ENCODE measurements at regions not wholly inside any gene's neighbourhood (a gene's known extent, or its start where the extent isn't known, plus 50 kb on each side); places are given as distances from the start of the nearest gene placed in this dataset.

DNA sequence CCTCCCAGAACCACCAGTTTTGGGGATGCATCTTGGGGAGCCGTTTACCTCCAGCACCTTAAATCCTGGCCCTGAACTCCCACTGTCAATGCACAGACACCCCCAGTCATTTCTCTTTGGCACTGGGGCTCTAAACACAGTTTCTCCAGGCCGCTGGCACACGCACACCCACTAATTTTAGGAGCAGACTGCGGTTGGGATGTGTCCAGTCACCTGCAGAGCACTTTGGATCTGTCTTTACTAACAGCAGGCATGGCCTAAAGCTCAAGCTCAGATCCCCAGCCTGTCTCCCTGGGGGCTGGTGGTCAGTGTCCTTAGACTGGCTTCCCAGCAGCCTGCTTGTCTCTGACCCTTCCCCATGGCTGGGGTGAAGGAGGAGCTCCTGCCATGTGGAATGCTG, 49.9 kb downstream of the SYNE3 start:
- H3K36me3 Mint-ChIP-seq (ENCODE audit: low read depth): peaks cover 57% of the 10 kb centered on the region
- DNase-seq: no peak
- no peak overlapping the region for H3K4me3 Mint-ChIP-seq
- no peaks in the 10 kb centered on the region for H3K9me3 Mint-ChIP-seq
- H3K27ac Mint-ChIP-seq: no peak overlapping the region
- peaks cover 41% of the 10 kb centered on the region for H3K4me1 Mint-ChIP-seq
- H3K27me3 Mint-ChIP-seq: no peaks in the 10 kb centered on the region
- intact Hi-C loops (cut with micrococcal nuclease): no loop called here

DNA sequence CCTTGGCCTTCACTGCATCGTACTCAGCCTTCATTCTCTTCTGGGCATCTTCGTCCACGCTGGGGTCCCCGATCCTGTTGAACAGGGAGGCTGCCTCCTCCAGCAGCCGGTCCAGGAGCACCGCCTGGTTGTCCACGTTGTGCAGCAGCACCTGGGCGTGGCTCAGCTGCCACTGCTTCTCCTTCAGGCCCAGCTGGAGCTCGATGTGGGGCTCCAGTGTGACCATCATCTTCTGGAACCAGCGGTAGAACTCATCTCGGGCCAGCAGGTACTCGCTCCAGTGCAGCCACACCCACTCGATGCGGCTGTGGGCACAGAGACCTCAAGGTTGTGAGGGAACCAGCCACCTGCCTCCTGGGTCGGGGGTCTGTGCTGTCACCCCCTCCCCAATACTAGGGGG, 50.5 kb downstream of the SYNE3 start:
- Mint-ChIP-seq H3K4me1 (peaks cover 42% of the 10 kb centered on the region), H3K36me3 (ENCODE audit: low read depth) (peaks cover 55% of the 10 kb centered on the region)

DNA sequence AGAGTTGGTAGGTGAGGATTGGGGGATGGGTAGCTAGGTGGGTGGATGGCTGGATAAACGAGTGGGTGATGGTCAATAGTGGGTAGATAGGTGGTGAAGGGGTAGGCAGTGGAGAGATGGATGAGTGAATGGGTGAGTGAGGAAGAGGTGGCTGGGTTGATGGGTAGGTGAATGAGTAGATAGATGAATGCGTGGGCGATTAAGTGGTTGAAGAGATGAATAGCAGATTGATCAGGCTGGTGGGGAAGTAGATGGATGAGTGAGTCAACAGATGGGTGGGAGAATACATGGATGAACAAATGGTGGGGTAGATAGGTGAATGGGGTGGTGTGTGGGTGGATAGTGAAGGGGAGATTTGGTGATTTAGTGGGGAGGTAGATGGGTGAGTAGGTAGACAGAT, 51.1 kb downstream of the SYNE3 start:
- Mint-ChIP-seq H3K4me1 (peaks cover 42% of the 10 kb centered on the region), H3K27me3 (no peaks in the 10 kb centered on the region), H3K27ac (peak overlapping the region; percentile 54), H3K9me3 (no peaks in the 10 kb centered on the region), H3K4me3 (no peak overlapping the region), H3K36me3 (ENCODE audit: low read depth) (peaks cover 59% of the 10 kb centered on the region)
- no peak for DNase-seq
- intact Hi-C loops (cut with micrococcal nuclease): no loop called here

More for the DNA sequence above, 50.5 kb downstream of the SYNE3 start:
- DNase-seq: no peak
- intact Hi-C loops (cut with micrococcal nuclease): no loop called here
- H3K27ac Mint-ChIP-seq: peak overlapping the region; percentile 25
- H3K9me3 Mint-ChIP-seq: no peaks in the 10 kb centered on the region
- no peak overlapping the region for H3K4me3 Mint-ChIP-seq
- no peaks in the 10 kb centered on the region for H3K27me3 Mint-ChIP-seq

DNA sequence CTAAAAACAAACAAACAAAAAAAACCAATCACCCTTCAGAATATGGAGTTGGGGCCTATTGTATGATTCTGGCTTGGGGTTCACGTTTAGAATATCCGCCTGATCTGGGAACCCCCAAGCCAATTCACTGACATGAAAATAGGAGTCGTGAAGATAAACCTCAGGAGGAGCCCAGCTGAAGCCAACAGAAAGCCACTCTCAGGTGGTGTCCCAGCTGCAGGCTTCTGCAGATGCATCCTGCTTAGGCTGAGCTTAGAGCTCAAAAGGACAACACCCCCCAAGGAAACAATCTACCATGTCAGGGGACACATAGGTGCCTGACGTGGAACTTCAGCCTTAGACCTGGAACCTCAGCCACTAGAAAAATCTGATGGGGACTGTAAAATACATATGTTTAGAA, 51.9 kb downstream of the SYNE3 start:
- Mint-ChIP-seq H3K27me3 (no peaks in the 10 kb centered on the region), H3K9me3 (no peaks in the 10 kb centered on the region), H3K36me3 (ENCODE audit: low read depth) (peaks cover 57% of the 10 kb centered on the region), H3K4me1 (peaks cover 37% of the 10 kb centered on the region), H3K27ac (peak overlapping the region; percentile 54), H3K4me3 (no peak overlapping the region)
- intact Hi-C loops (cut with micrococcal nuclease): loop anchor here (5.0 kb wide), 1 partner anchor 68 kb away; no protein-coding TSS in a partner anchor
- peak; percentile 59 for DNase-seq

DNA sequence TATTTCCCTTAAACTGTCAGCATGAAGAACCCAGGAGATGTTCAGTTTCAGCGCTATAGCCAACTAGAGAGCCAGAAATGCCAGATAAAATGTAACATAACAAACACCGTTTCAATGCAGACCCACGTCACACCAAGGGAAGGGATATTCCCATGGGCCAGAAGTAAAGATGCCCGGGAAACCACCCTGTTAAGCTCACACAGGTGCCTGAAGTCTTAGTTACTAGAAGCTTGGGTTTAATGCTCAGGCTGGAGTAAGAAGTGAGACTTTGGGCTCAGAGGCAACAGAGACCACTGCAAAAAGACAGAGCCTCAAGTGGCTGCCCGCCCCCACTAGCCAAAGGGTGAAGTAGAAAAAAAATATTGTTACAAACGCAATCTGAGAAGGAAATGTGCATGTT, 52.3 kb downstream of the SYNE3 start:
- Mint-ChIP-seq H3K4me1 (peaks cover 37% of the 10 kb centered on the region), H3K36me3 (ENCODE audit: low read depth) (peaks cover 60% of the 10 kb centered on the region), H3K9me3 (no peaks in the 10 kb centered on the region), H3K27me3 (no peaks in the 10 kb centered on the region), H3K27ac (peak overlapping the region; percentile 87), H3K4me3 (no peak overlapping the region)
- intact Hi-C loops (cut with micrococcal nuclease): loop anchor here (5.0 kb wide), 1 partner anchor 68 kb away; no protein-coding TSS in a partner anchor
- no peak for DNase-seq

DNA sequence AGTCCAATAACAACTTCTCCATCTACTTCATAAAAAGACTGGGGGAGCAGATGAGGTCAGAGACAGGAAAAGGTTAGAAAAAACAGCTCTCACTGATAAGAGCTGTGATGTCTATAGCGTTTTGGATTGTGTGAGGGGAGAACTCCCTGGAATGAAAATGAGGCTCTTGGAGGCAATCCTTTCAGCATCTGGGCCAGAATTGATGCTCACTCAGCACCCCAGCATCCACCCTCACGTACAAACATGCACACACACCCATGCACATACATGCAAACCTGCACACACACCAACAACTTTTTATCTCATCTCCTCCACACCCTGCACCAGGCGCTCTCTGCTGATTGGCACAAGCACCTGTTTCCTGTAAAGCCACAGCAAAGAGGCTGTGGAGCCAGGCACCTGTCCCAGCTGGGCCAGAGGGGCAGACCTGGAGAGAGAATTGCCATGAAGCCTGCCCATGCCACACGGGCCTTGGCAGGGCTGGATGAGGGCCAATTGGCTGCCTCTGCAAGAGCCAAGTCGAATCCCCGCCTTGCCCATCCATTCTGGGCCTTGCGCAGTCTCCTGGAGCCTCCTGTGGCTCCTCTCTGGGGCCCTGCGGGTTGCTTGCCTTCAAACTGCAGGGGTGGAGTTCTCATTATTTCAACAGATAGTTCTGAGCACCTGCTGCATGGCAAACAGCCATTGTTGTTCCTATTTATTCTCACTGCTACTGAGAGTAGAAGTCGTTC, 53.1 kb downstream of the SYNE3 start:
- intact Hi-C loops (cut with micrococcal nuclease): loop anchor here (5.0 kb wide), 1 partner anchor 69 kb away; no protein-coding TSS in a partner anchor
- H3K4me1 Mint-ChIP-seq: peaks cover 34% of the 10 kb centered on the region
- no peaks in the 10 kb centered on the region for H3K9me3 Mint-ChIP-seq
- H3K27me3 Mint-ChIP-seq: no peaks in the 10 kb centered on the region
- DNase-seq: peak; percentile 69
- H3K36me3 Mint-ChIP-seq (ENCODE audit: low read depth): peaks cover 59% of the 10 kb centered on the region
- H3K4me3 Mint-ChIP-seq: peak overlapping the region; percentile 17
- H3K27ac Mint-ChIP-seq: peak overlapping the region; percentile 87

DNA sequence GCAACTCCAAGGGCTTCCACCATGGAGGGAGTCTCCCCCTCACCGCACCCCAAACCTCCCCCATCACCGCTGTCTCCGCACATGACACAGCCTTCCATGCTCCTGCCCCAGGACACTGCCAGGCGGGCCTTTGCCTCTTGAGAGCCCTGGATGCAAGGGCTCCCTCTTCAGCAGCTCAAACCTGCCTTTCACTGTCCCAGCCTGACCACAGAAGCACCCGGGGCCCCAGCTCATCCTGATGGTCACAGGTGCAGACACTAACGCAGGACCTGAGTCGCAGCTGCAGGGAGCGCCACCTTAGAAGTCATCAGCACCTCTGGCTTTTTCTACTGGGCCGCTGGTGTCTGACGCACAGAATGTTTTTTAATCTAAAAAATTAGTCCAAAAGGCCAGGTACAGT, 54.0 kb downstream of the SYNE3 start:
- DNase-seq: no peak
- no peak overlapping the region for H3K4me3 Mint-ChIP-seq
- H3K9me3 Mint-ChIP-seq: no peaks in the 10 kb centered on the region
- intact Hi-C loops (cut with micrococcal nuclease): loop anchor here (5.0 kb wide), 1 partner anchor 70 kb away; no protein-coding TSS in a partner anchor
- H3K4me1 Mint-ChIP-seq: peaks cover 34% of the 10 kb centered on the region
- peaks cover 56% of the 10 kb centered on the region for H3K36me3 Mint-ChIP-seq (ENCODE audit: low read depth)
- H3K27me3 Mint-ChIP-seq: no peaks in the 10 kb centered on the region
- no peak overlapping the region for H3K27ac Mint-ChIP-seq

DNA sequence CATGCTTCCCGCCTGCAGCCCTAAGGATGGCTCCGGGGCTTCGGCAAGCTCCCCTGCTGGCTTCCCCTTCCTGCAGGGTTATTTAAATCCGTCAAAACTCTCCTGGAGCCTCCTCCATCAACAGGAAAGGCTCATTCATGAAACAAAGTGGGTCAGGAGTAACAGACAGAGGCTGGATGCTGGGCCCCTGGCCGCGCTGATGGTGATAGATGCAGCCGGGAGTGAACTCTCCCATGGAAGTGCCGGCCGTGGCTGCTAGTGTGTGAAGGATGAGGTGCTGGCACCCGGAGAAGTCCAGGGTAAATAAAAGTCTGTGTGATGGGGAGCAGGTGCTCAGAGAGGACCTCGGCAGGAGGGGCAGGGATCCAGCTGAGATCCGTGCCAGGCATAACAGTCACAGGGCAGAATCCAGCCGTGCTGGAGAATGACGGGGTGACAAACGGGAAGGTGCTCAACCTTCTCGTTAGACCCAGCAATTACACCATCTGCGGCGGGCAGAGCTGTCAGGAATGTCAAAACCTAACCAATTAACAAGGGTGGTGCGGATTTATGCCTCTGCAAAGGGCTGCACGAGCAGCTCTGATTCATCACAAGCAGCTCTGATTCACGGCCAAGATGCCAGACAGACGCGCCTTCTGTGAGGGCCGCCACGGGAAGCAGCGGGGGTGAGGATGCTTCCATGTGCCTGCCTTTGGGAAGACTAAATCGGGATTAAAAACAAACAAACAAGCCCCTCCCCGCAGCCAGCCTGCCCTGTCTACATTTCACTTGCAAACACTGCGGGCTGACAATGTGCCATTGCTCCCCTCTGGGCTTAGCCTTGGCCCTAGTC, 55.6 kb downstream of the SYNE3 start:
- DNase-seq: no peak
- Mint-ChIP-seq H3K4me1 (peaks cover 34% of the 10 kb centered on the region), H3K27me3 (no peaks in the 10 kb centered on the region), H3K9me3 (no peaks in the 10 kb centered on the region), H3K27ac (no peak overlapping the region), H3K36me3 (ENCODE audit: low read depth) (peaks cover 52% of the 10 kb centered on the region), H3K4me3 (no peak overlapping the region)
- intact Hi-C loops (cut with micrococcal nuclease): loop anchor here (5.0 kb wide), 1 partner anchor 71 kb away; no protein-coding TSS in a partner anchor

DNA sequence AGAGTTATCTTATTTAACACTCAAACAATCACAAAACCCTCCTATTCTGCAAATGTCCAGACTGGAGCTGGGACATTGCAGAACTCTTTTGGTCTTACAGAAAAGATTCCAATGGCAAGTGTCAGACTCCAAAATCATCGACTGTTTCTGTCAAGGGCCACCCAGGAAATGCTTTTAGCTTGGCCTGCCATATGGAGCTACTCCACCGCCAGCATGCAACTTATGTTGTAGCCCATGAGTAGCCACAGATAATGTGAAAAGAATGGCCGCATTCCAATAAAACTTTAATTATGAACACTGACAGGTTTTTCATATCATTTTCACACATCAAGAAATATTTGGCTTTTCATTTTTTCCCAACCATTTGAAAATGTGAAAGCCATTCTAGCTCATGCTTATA, 57.5 kb downstream of the SYNE3 start:
- peaks cover 16% of the 10 kb centered on the region for H3K4me1 Mint-ChIP-seq
- intact Hi-C loops (cut with micrococcal nuclease): loop anchor here (5.0 kb wide), 1 partner anchor 33 kb away; no protein-coding TSS in a partner anchor
- H3K9me3 Mint-ChIP-seq: no peaks in the 10 kb centered on the region
- H3K36me3 Mint-ChIP-seq (ENCODE audit: low read depth): peaks cover 49% of the 10 kb centered on the region
- H3K27me3 Mint-ChIP-seq: no peaks in the 10 kb centered on the region
- no peak overlapping the region for H3K27ac Mint-ChIP-seq
- H3K4me3 Mint-ChIP-seq: no peak overlapping the region
- DNase-seq: no peak

DNA sequence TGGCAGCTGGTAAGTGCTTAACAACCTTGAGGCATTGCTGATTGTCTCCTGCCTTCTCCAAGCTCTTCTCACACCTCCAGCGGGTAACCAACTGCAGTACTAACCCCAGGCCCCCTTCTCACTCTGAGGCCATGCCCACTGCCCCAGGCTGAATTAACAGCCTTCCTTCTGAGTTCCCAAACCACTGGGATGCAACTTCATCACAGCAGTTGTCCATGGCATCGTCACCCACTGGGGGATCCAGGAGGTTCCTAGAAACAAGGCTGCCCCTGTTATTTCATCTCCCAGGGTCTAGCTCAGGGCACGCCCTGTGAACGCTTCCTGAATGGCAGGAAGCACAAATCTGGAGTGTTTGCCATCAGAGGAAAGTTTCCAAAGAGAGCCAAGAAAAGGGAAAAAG, 58.0 kb downstream of the SYNE3 start:
- DNase-seq: no peak
- intact Hi-C loops (cut with micrococcal nuclease): loop anchor here (5.0 kb wide), 1 partner anchor 34 kb away; no protein-coding TSS in a partner anchor
- peaks cover 11% of the 10 kb centered on the region for H3K4me1 Mint-ChIP-seq
- no peaks in the 10 kb centered on the region for H3K27me3 Mint-ChIP-seq
- no peak overlapping the region for H3K27ac Mint-ChIP-seq
- H3K9me3 Mint-ChIP-seq: no peaks in the 10 kb centered on the region
- H3K36me3 Mint-ChIP-seq (ENCODE audit: low read depth): peaks cover 47% of the 10 kb centered on the region
- H3K4me3 Mint-ChIP-seq: no peak overlapping the region

DNA sequence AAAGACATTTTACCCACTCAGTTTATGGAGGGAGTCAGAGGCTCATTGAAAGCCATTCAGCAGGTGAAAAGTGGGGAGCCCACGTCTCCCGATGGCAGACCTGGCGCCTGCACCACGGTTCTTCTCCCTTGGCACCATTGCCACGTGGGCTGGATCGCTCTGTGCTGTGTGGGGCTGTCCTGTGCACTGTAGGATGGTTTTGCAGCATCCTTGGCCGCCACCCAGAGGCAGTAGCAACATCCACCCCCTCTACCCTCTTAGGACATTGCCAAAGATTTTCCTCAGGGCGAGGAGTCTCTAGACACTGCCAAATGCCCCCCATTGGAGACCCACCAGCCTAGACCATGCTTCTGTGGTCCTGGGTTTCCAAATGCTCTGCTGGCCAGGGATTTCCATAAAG, 60.2 kb downstream of the SYNE3 start:
- intact Hi-C loops (cut with micrococcal nuclease): loop anchor here (5.0 kb wide), 1 partner anchor 36 kb away; no protein-coding TSS in a partner anchor
- DNase-seq: no peak
- Mint-ChIP-seq H3K4me1 (no peaks in the 10 kb centered on the region), H3K4me3 (no peak overlapping the region), H3K36me3 (ENCODE audit: low read depth) (peaks cover 46% of the 10 kb centered on the region), H3K9me3 (no peaks in the 10 kb centered on the region), H3K27me3 (no peaks in the 10 kb centered on the region), H3K27ac (no peak overlapping the region)

DNA sequence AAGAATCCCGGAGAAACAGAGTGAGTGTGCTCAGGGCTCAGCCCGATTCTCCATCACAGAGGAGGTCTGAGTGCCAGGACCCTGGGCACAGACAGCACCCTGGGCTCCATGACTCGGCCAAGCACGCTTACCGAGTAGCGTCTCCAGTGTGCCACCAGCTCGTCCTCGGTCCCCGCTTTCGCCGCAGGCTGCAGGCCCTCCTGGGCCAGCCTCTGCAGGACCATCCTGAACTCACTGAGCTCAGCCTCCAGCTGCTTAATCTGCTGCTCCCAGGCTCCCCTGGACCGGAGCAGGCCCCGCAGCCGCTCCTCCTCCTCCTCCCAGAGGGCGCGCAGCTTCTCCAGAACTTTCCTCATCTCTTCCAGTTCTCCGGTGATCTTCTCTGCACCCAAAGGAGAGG, 61.2 kb downstream of the SYNE3 start:
- DNase-seq: no peak
- intact Hi-C loops (cut with micrococcal nuclease): loop anchor here (5.0 kb wide), 1 partner anchor 37 kb away; no protein-coding TSS in a partner anchor
- Mint-ChIP-seq H3K9me3 (no peaks in the 10 kb centered on the region), H3K4me1 (no peaks in the 10 kb centered on the region), H3K27ac (no peak overlapping the region), H3K4me3 (no peak overlapping the region), H3K27me3 (no peaks in the 10 kb centered on the region), H3K36me3 (ENCODE audit: low read depth) (peaks cover 46% of the 10 kb centered on the region)

DNA sequence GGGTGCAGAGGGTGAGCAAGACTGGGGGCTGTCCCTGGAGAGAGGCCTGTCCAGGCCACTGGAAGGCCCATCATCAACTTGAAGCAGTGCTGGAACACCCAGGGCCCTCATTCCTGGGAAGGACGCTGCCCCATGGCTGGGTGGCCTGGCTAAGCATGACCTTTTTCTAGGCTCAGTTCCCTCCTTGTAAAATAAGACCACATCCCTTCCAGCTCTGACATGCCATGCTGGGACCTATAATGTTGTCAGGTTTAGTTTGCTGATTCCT, 62.8 kb downstream of the SYNE3 start:
- H3K4me1 Mint-ChIP-seq: no peaks in the 10 kb centered on the region
- H3K27me3 Mint-ChIP-seq: no peaks in the 10 kb centered on the region
- peaks cover 46% of the 10 kb centered on the region for H3K36me3 Mint-ChIP-seq (ENCODE audit: low read depth)
- no peak overlapping the region for H3K4me3 Mint-ChIP-seq
- DNase-seq: no peak
- intact Hi-C loops (cut with micrococcal nuclease): no loop called here
- H3K9me3 Mint-ChIP-seq: no peaks in the 10 kb centered on the region
- peak overlapping the region; percentile 16 for H3K27ac Mint-ChIP-seq
